ENCODE measurements at regions not wholly inside any gene's neighbourhood (a gene's known extent, or its start where the extent isn't known, plus 50 kb on each side); places are given as distances from the start of the nearest gene placed in this dataset.

DNA sequence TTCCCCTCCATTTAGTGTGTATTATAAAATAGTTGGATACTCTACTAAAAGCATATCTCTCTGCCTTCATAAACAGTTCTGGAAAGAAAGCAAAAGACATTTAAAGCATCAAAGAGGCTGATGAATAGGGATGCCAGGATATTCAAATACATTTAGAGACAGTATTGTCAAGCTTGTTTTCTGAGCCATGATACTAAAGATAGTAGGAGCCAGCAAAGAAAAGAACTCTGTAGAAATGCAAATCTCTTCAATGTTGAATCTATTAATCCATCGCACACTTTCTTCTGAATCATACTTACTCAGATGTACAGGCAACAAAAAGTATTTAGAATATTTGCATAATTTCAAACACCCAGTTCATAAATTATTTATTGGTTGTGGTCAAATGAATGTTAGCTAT, 207.1 kb upstream of the MEF2C start:
- Histone ChIP-seq H3K27ac (no peak overlapping the region), H3K9me3 (no peaks in the 10 kb centered on the region), H3K4me3 (no peak overlapping the region), H3K27me3 (no peaks in the 10 kb centered on the region), H3K4me1 (no peaks in the 10 kb centered on the region), H3K36me3 (no peaks in the 10 kb centered on the region)
- TF ChIP-seq POLR2AphosphoS5 (IDR thresholded peaks at IDR 0.05) (no peak), POLR2A (IDR thresholded peaks at IDR 0.05) (no peak)
- TF ChIP-seq, protein P1, sequence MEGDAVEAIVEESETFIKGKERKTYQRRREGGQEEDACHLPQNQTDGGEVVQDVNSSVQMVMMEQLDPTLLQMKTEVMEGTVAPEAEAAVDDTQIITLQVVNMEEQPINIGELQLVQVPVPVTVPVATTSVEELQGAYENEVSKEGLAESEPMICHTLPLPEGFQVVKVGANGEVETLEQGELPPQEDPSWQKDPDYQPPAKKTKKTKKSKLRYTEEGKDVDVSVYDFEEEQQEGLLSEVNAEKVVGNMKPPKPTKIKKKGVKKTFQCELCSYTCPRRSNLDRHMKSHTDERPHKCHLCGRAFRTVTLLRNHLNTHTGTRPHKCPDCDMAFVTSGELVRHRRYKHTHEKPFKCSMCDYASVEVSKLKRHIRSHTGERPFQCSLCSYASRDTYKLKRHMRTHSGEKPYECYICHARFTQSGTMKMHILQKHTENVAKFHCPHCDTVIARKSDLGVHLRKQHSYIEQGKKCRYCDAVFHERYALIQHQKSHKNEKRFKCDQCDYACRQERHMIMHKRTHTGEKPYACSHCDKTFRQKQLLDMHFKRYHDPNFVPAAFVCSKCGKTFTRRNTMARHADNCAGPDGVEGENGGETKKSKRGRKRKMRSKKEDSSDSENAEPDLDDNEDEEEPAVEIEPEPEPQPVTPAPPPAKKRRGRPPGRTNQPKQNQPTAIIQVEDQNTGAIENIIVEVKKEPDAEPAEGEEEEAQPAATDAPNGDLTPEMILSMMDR (IDR thresholded peaks at IDR 0.05): no peak
- intact Hi-C loops (cut with DNase I; ENCODE audit: low total_unique reads): no loop called here
- no peak for DNase-seq (ENCODE audit: low spot score in 2 of 2)

DNA sequence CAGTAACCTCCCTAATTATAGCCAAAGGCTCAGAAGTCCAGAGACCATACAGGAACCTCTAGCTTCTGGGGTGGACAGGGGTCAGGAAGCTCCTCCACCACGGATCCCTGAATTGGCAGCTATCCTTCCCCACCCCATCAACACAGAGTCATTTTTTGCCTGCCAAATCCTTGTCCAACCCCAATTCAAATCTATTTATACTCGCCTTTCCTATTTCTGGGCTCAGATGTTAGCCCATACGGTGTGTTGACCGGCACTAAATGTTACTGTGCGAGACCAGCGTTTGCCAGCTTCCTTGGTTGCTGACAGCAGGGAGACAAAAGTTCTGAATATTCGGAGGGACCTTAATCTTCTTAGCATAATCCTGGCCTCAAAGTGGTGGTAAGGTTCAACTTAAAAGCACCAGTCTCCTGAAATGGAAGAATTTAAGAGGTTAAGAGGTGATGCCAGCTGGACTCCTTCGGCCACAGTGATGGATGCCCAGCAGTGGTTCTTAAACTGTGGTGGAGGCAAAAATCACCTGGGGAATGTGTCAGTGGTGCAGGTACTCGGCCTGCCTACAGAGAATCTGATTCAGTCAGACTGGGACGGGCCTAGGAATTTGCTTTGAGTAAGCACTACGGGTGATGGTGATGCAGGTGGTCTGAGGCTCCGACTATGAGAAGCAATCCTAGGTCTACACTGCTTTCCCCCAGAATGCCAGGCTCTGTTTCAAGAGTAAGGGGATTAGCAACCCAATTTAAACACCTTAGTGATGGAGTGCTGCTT, 204.8 kb upstream of the MEF2C start:
- Histone ChIP-seq H3K27me3 (no peaks in the 10 kb centered on the region), H3K4me3 (no peak overlapping the region), H3K27ac (no peak overlapping the region), H3K9me3 (no peaks in the 10 kb centered on the region), H3K36me3 (no peaks in the 10 kb centered on the region), H3K4me1 (no peaks in the 10 kb centered on the region)
- DNase-seq (ENCODE audit: low spot score in 2 of 2): no peak
- intact Hi-C loops (cut with DNase I; ENCODE audit: low total_unique reads): loop anchor here (5.0 kb wide), 1 partner anchor 905 kb away; no protein-coding TSS in a partner anchor
- TF ChIP-seq POLR2A (IDR thresholded peaks at IDR 0.05) (no peak), POLR2AphosphoS5 (IDR thresholded peaks at IDR 0.05) (no peak)
- TF ChIP-seq, protein P1 (IDR thresholded peaks at IDR 0.05): no peak

DNA sequence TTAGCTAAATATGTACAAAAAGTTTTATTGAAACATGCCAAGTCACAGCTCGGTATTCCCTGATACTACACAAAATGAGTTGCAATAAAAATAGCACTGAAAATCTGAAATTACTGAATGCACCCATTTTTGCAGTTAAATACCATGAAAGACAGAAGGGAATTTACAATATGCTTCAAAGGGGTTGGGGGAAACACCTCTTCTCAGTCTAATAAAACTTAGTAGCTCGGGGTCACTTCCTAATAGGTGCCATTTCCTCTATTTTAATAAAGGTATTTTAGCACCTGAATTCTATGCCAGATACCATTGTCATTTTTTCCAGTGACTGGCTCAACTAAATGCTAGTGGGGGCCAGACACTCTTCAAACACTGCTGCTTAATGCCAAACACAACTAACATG, 204.1 kb upstream of the MEF2C start:
- no peak overlapping the region for H3K27ac ChIP-seq
- TF ChIP-seq POLR2AphosphoS5 (IDR thresholded peaks at IDR 0.05): no peak
- no peak for TF ChIP-seq POLR2A (IDR thresholded peaks at IDR 0.05)
- TF ChIP-seq, protein P1 (IDR thresholded peaks at IDR 0.05): no peak

DNA sequence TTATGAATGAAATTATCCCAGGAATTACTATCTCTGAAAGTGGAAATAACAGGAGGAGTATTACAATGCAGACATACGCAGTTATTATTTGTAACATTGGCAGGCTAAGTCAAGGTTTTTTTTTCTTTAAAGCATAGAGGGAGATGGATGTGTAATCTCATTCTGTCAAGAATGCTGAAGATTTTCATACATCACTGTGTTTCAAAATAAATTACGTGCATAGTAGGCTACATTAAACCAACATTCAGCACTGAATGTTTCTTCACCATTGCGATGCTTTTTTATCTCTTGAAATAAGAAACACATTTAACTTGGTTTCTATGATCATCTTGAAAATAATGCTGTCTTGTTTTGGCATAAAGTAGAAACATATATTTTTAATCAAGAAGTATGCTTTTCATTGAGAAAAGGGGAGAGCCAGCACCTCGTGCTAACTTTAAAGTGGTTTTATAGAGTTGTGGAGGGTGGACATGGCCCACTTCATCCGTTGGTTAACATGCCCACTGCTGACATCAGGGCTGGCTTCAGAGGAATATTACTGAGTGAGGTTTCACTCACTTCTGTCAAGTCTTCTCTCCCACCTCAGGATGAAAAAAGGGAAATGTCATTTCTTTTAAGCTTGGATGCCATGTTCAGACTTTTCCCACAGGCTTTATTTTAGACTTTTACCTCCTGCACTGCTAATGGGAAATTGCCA, 203.6 kb upstream of the MEF2C start:
- no peaks in the 10 kb centered on the region for H3K4me1 ChIP-seq
- H3K27me3 ChIP-seq: no peaks in the 10 kb centered on the region
- H3K27ac ChIP-seq: no peak overlapping the region
- H3K36me3 ChIP-seq: no peaks in the 10 kb centered on the region
- intact Hi-C loops (cut with DNase I; ENCODE audit: low total_unique reads): loop anchor here (5.0 kb wide), 1 partner anchor 906 kb away; no protein-coding TSS in a partner anchor
- no peak overlapping the region for H3K4me3 ChIP-seq
- H3K9me3 ChIP-seq: no peaks in the 10 kb centered on the region
- TF ChIP-seq, protein P1 (IDR thresholded peaks at IDR 0.05): no peak
- TF ChIP-seq POLR2AphosphoS5 (IDR thresholded peaks at IDR 0.05) (no peak), POLR2A (IDR thresholded peaks at IDR 0.05) (no peak)
- DNase-seq (ENCODE audit: low spot score in 2 of 2): no peak

More for the DNA sequence above, 204.1 kb upstream of the MEF2C start:
- no peaks in the 10 kb centered on the region for H3K9me3 ChIP-seq
- no peaks in the 10 kb centered on the region for H3K4me1 ChIP-seq
- H3K36me3 ChIP-seq: no peaks in the 10 kb centered on the region
- H3K27me3 ChIP-seq: no peaks in the 10 kb centered on the region
- H3K4me3 ChIP-seq: no peak overlapping the region
- no peak for DNase-seq (ENCODE audit: low spot score in 2 of 2)
- intact Hi-C loops (cut with DNase I; ENCODE audit: low total_unique reads): loop anchor here (5.0 kb wide), 1 partner anchor 905 kb away; no protein-coding TSS in a partner anchor

DNA sequence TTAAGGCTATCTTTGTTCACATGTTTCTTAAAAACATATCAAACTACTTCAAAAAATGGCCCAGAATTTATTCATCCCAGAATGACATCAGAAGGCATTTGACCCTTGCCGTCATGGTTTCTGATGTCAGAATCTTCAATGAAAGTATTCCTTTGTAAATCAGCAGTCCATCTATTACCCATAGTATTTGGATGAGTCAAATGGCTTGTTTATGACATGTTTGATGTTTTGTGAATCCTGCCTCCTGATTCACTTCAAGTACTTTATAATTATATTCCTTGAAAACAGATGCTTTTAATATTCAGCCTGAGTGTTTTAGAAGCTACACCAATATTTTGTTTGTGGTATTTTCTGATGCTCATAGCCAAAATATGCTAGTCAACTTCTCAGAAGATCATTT, 200.8 kb upstream of the MEF2C start:
- no peaks in the 10 kb centered on the region for H3K4me1 ChIP-seq
- no peaks in the 10 kb centered on the region for H3K9me3 ChIP-seq
- TF ChIP-seq, protein P1 (IDR thresholded peaks at IDR 0.05): no peak
- TF ChIP-seq POLR2A (IDR thresholded peaks at IDR 0.05) (no peak), POLR2AphosphoS5 (IDR thresholded peaks at IDR 0.05) (no peak)
- no peaks in the 10 kb centered on the region for H3K36me3 ChIP-seq
- H3K4me3 ChIP-seq: no peak overlapping the region
- intact Hi-C loops (cut with DNase I; ENCODE audit: low total_unique reads): no loop called here
- no peak overlapping the region for H3K27ac ChIP-seq
- H3K27me3 ChIP-seq: no peaks in the 10 kb centered on the region
- DNase-seq (ENCODE audit: low spot score in 2 of 2): no peak
